ENCODE measurements at regions not wholly inside any gene's neighbourhood (a gene's known extent, or its start where the extent isn't known, plus 50 kb on each side); places are given as distances from the start of the nearest gene placed in this dataset.

DNA sequence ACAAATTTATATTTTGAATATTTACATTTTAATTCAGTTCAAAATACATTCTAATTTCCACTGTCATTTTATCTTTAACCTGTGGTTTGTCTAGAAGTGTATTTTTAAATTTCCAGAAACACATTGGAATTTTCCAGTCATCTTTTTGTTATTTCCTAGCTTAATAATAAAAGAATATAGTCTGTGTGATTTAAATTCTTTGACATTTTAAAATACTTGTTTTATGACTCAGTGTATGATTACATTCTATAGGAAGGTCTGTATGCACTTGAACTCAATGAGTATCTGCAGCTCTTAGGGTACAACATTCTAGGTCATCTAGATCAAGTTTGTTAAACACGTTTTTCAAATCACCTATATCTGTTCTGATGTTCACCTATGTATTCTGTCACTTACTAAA lies 88.3 kb upstream of the MBOAT2 start (continued):
- TF ChIP-seq, protein P1, sequence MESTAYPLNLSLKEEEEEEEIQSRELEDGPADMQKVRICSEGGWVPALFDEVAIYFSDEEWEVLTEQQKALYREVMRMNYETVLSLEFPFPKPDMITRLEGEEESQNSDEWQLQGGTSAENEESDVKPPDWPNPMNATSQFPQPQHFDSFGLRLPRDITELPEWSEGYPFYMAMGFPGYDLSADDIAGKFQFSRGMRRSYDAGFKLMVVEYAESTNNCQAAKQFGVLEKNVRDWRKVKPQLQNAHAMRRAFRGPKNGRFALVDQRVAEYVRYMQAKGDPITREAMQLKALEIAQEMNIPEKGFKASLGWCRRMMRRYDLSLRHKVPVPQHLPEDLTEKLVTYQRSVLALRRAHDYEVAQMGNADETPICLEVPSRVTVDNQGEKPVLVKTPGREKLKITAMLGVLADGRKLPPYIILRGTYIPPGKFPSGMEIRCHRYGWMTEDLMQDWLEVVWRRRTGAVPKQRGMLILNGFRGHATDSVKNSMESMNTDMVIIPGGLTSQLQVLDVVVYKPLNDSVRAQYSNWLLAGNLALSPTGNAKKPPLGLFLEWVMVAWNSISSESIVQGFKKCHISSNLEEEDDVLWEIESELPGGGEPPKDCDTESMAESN (CRISPR knock-in tag; conservative IDR thresholded peaks at IDR 0.05): no peak
- TF ChIP-seq STAG1 (CRISPR knock-in tag; IDR thresholded peaks at IDR 0.05) (no peak), ZFX (CRISPR knock-in tag; IDR thresholded peaks at IDR 0.05; ENCODE audit: low read depth) (no peak), ZNF816 (CRISPR knock-in tag; IDR thresholded peaks at IDR 0.05; ENCODE audit: borderline replicate concordance) (no peak)
- TF ChIP-seq, protein P2, sequence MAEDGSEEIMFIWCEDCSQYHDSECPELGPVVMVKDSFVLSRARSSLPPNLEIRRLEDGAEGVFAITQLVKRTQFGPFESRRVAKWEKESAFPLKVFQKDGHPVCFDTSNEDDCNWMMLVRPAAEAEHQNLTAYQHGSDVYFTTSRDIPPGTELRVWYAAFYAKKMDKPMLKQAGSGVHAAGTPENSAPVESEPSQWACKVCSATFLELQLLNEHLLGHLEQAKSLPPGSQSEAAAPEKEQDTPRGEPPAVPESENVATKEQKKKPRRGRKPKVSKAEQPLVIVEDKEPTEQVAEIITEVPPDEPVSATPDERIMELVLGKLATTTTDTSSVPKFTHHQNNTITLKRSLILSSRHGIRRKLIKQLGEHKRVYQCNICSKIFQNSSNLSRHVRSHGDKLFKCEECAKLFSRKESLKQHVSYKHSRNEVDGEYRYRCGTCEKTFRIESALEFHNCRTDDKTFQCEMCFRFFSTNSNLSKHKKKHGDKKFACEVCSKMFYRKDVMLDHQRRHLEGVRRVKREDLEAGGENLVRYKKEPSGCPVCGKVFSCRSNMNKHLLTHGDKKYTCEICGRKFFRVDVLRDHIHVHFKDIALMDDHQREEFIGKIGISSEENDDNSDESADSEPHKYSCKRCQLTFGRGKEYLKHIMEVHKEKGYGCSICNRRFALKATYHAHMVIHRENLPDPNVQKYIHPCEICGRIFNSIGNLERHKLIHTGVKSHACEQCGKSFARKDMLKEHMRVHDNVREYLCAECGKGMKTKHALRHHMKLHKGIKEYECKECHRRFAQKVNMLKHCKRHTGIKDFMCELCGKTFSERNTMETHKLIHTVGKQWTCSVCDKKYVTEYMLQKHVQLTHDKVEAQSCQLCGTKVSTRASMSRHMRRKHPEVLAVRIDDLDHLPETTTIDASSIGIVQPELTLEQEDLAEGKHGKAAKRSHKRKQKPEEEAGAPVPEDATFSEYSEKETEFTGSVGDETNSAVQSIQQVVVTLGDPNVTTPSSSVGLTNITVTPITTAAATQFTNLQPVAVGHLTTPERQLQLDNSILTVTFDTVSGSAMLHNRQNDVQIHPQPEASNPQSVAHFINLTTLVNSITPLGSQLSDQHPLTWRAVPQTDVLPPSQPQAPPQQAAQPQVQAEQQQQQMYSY (CRISPR knock-in tag; IDR thresholded peaks at IDR 0.05): no peak
- TF ChIP-seq, protein P3, sequence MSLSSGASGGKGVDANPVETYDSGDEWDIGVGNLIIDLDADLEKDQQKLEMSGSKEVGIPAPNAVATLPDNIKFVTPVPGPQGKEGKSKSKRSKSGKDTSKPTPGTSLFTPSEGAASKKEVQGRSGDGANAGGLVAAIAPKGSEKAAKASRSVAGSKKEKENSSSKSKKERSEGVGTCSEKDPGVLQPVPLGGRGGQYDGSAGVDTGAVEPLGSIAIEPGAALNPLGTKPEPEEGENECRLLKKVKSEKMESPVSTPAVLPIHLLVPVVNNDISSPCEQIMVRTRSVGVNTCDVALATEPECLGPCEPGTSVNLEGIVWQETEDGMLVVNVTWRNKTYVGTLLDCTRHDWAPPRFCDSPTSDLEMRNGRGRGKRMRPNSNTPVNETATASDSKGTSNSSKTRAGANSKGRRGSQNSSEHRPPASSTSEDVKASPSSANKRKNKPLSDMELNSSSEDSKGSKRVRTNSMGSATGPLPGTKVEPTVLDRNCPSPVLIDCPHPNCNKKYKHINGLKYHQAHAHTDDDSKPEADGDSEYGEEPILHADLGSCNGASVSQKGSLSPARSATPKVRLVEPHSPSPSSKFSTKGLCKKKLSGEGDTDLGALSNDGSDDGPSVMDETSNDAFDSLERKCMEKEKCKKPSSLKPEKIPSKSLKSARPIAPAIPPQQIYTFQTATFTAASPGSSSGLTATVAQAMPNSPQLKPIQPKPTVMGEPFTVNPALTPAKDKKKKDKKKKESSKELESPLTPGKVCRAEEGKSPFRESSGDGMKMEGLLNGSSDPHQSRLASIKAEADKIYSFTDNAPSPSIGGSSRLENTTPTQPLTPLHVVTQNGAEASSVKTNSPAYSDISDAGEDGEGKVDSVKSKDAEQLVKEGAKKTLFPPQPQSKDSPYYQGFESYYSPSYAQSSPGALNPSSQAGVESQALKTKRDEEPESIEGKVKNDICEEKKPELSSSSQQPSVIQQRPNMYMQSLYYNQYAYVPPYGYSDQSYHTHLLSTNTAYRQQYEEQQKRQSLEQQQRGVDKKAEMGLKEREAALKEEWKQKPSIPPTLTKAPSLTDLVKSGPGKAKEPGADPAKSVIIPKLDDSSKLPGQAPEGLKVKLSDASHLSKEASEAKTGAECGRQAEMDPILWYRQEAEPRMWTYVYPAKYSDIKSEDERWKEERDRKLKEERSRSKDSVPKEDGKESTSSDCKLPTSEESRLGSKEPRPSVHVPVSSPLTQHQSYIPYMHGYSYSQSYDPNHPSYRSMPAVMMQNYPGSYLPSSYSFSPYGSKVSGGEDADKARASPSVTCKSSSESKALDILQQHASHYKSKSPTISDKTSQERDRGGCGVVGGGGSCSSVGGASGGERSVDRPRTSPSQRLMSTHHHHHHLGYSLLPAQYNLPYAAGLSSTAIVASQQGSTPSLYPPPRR (CRISPR knock-in tag; IDR thresholded peaks at IDR 0.05; ENCODE audit: borderline replicate concordance): no peak
- TF ChIP-seq, protein P4, sequence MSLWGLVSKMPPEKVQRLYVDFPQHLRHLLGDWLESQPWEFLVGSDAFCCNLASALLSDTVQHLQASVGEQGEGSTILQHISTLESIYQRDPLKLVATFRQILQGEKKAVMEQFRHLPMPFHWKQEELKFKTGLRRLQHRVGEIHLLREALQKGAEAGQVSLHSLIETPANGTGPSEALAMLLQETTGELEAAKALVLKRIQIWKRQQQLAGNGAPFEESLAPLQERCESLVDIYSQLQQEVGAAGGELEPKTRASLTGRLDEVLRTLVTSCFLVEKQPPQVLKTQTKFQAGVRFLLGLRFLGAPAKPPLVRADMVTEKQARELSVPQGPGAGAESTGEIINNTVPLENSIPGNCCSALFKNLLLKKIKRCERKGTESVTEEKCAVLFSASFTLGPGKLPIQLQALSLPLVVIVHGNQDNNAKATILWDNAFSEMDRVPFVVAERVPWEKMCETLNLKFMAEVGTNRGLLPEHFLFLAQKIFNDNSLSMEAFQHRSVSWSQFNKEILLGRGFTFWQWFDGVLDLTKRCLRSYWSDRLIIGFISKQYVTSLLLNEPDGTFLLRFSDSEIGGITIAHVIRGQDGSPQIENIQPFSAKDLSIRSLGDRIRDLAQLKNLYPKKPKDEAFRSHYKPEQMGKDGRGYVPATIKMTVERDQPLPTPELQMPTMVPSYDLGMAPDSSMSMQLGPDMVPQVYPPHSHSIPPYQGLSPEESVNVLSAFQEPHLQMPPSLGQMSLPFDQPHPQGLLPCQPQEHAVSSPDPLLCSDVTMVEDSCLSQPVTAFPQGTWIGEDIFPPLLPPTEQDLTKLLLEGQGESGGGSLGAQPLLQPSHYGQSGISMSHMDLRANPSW (CRISPR knock-in tag; IDR thresholded peaks at IDR 0.05; ENCODE audit: borderline replicate concordance): no peak

Data from HepG2 (cell line).